ENCODE measurements at regions not wholly inside any gene's neighbourhood (a gene's known extent, or its start where the extent isn't known, plus 50 kb on each side); places are given as distances from the start of the nearest gene placed in this dataset.

- Mint-ChIP-seq H3K27ac (no peak overlapping the region), H3K9me3 (peaks cover 15% of the 10 kb centered on the region), H3K36me3 (peaks cover 10% of the 10 kb centered on the region), H3K27me3 (no peaks in the 10 kb centered on the region), H3K4me1 (ENCODE audit: low read depth in 2 of 2) (no peaks in the 10 kb centered on the region), H3K4me3 (no peak overlapping the region)
- DNase-seq (ENCODE audit: low spot score) (no peak), ATAC-seq (no peak)
Observed at GRCh38 chr19:28176193-28176592, 1036.8 kb downstream of the UQCRFS1 start.

DNA sequence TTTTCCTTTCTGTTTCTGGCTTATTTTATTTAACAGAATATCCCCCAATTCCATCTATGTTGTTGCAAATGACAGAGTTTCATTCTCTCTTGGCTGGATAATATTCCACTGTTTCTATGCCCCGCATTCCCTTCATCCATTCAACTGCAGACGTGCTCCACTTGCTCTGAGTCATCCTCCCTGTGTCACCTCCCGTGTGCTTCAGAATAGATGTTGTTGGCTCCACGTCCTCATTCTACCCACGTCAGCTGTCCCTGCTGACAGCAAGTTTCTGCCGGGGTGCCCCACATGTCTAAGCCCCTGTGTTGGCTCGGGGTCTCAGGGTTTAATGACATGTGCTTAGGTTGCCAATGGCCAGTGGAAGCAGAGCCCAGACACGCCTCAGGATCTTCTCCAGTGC lies 1041.0 kb downstream of the UQCRFS1 start:
- ATAC-seq: no peak
- H3K27ac Mint-ChIP-seq: no peak overlapping the region

GRCh38 chr19:28170066-28170465 lies 1042.9 kb downstream of the UQCRFS1 start:
- Mint-ChIP-seq H3K9me3 (peaks cover 10% of the 10 kb centered on the region), H3K36me3 (no peaks in the 10 kb centered on the region), H3K4me3 (no peak overlapping the region), H3K4me1 (ENCODE audit: low read depth in 2 of 2) (no peaks in the 10 kb centered on the region), H3K27me3 (peaks cover 3 to 6% of the 10 kb centered on the region in 2 donors), H3K27ac (no peak overlapping the region)
- peak in 1 of 2 donors; percentile 33 for ATAC-seq
- DNase-seq (ENCODE audit: low spot score): no peak

More for the DNA sequence above, 1041.0 kb downstream of the UQCRFS1 start:
- Mint-ChIP-seq H3K4me1 (ENCODE audit: low read depth in 2 of 2) (no peaks in the 10 kb centered on the region), H3K9me3 (peaks cover 11% of the 10 kb centered on the region), H3K27me3 (peaks cover 3 to 6% of the 10 kb centered on the region in 2 donors), H3K4me3 (no peak overlapping the region), H3K36me3 (peaks cover 4% of the 10 kb centered on the region)
- DNase-seq (ENCODE audit: low spot score): no peak

- no peaks in the 10 kb centered on the region for H3K36me3 Mint-ChIP-seq
- H3K27ac Mint-ChIP-seq: no peak overlapping the region
- peaks cover 10% of the 10 kb centered on the region for H3K9me3 Mint-ChIP-seq
- no peaks in the 10 kb centered on the region for H3K4me1 Mint-ChIP-seq (ENCODE audit: low read depth in 2 of 2)
- ATAC-seq (no peak), DNase-seq (ENCODE audit: low spot score) (no peak)
- peaks cover 3 to 6% of the 10 kb centered on the region in 2 donors for H3K27me3 Mint-ChIP-seq
- H3K4me3 Mint-ChIP-seq: no peak overlapping the region
Observed at GRCh38 chr19:28169168-28169887, 1043.6 kb downstream of the UQCRFS1 start.

- H3K27me3 Mint-ChIP-seq: peaks cover 3 to 6% of the 10 kb centered on the region in 2 donors
- H3K27ac Mint-ChIP-seq: no peak overlapping the region
- no peaks in the 10 kb centered on the region for H3K36me3 Mint-ChIP-seq
- H3K4me3 Mint-ChIP-seq: no peak overlapping the region
- H3K4me1 Mint-ChIP-seq (ENCODE audit: low read depth in 2 of 2): no peaks in the 10 kb centered on the region
- H3K9me3 Mint-ChIP-seq: peaks cover 10% of the 10 kb centered on the region
- DNase-seq (ENCODE audit: low spot score) (no peak), ATAC-seq (no peak)
Observed at GRCh38 chr19:28168557-28168956, 1044.4 kb downstream of the UQCRFS1 start.

DNA sequence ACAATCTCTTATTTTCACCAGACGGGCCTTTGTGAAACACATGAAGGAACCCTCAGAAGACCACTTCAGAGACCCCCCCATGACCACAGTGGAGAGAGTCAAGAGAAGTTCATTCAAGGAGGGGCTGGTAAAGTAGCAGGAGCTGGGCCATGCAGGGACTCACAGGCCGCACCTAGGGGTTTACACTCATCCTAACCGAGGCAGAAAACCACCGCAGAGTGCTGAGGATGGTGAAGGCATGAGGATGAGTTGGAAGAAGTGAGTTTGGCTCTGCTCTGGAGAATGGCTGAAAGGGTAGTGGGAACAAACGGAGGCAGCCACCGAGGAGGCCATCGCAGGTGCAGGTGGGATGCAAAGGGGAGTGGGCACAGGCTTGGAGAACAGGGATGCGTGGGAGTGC lies 1046.9 kb downstream of the UQCRFS1 start:
- H3K27me3 Mint-ChIP-seq: peaks cover 5 to 6% of the 10 kb centered on the region in 2 donors
- H3K9me3 Mint-ChIP-seq: peaks cover 3% of the 10 kb centered on the region
- H3K4me1 Mint-ChIP-seq (ENCODE audit: low read depth in 2 of 2): no peaks in the 10 kb centered on the region
- no peak overlapping the region for H3K27ac Mint-ChIP-seq
- no peak for DNase-seq (ENCODE audit: low spot score)
- no peak for ATAC-seq
- H3K36me3 Mint-ChIP-seq: no peaks in the 10 kb centered on the region
- no peak overlapping the region for H3K4me3 Mint-ChIP-seq

DNA sequence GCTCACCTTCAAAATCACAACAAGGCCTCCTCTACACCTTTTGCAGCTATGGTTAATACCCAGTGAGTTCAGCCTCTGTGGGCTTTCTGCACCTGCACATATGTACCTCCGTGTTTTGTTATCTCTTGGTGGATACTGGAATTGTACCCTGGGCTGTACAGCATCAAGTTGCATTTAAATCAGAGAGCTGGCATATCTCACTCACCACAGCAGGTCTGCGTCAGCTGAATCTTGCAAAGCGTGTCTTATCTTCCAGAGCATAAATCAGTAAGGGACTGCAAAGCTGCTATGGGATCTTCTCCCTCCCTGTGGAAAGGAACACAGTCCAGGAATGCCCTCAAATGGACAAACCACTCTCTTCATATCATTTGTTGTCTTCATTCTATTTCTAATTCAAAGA lies 1048.7 kb downstream of the UQCRFS1 start:
- peaks cover 3% of the 10 kb centered on the region for H3K9me3 Mint-ChIP-seq
- no peak overlapping the region for H3K27ac Mint-ChIP-seq
- H3K4me3 Mint-ChIP-seq: no peak overlapping the region
- no peak for ATAC-seq
- no peak for DNase-seq (ENCODE audit: low spot score)
- H3K4me1 Mint-ChIP-seq (ENCODE audit: low read depth in 2 of 2): no peaks in the 10 kb centered on the region
- H3K27me3 Mint-ChIP-seq: peaks cover 0 to 2% of the 10 kb centered on the region in 2 donors
- no peaks in the 10 kb centered on the region for H3K36me3 Mint-ChIP-seq

DNA sequence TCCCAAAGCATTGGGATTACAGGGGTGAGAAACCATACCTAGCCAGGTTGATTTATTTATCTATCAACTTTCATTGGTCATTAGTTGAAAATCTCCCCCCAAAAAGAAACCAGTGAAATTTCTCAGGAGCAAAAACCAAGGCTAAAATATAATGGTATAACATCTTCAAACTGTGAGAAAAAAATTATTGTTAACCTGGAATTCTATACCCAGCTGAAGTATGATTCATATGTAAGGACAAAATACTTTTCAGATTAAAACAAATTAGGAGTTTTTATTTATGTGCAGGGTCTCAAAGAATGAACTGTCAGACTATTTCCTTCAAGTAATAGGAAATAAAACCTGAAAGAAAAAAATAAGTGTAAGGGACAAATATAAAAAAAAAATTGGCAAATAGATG lies 1053.9 kb downstream of the UQCRFS1 start:
- no peaks in the 10 kb centered on the region for H3K36me3 Mint-ChIP-seq
- H3K9me3 Mint-ChIP-seq: peaks cover 3% of the 10 kb centered on the region
- peaks cover 0 to 2% of the 10 kb centered on the region in 2 donors for H3K27me3 Mint-ChIP-seq
- H3K4me3 Mint-ChIP-seq: no peak overlapping the region
- DNase-seq (ENCODE audit: low spot score) (no peak), ATAC-seq (no peak)
- H3K4me1 Mint-ChIP-seq (ENCODE audit: low read depth in 2 of 2): no peaks in the 10 kb centered on the region
- no peak overlapping the region for H3K27ac Mint-ChIP-seq

DNA sequence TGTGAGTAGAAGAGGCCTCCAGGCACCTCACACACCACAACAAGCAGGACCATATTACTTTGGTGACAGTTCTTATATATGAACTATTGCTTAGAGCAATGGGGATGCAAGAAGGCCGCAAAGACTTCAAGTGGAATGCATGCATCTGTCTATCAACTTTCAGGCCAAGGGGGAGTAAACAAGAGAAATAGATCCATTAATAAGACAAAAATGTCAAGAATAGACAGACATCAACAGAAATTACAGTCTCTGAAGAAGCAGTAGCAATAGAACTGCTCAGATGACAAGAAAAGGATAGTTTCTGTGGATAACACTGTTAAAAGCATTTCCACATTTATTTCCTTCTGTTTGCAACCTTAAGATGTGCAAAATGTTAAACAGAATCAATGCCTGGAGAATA lies 1057.7 kb downstream of the UQCRFS1 start:
- ATAC-seq (no peak), DNase-seq (ENCODE audit: low spot score) (no peak)
- H3K36me3 Mint-ChIP-seq: no peaks in the 10 kb centered on the region
- peaks cover 3% of the 10 kb centered on the region for H3K9me3 Mint-ChIP-seq
- no peaks in the 10 kb centered on the region for H3K4me1 Mint-ChIP-seq (ENCODE audit: low read depth in 2 of 2)
- H3K4me3 Mint-ChIP-seq: no peak overlapping the region
- H3K27me3 Mint-ChIP-seq: no peaks in the 10 kb centered on the region
- H3K27ac Mint-ChIP-seq: no peak overlapping the region

- Mint-ChIP-seq H3K4me1 (ENCODE audit: low read depth in 2 of 2) (no peaks in the 10 kb centered on the region), H3K9me3 (no peaks in the 10 kb centered on the region)
Observed at GRCh38 chr19:28154077-28154476, 1058.9 kb downstream of the UQCRFS1 start.

GRCh38 chr19:28153123-28153522 lies 1059.8 kb downstream of the UQCRFS1 start:
- Mint-ChIP-seq H3K4me3 (no peak overlapping the region), H3K27me3 (no peaks in the 10 kb centered on the region), H3K36me3 (no peaks in the 10 kb centered on the region), H3K4me1 (ENCODE audit: low read depth in 2 of 2) (no peaks in the 10 kb centered on the region), H3K9me3 (no peaks in the 10 kb centered on the region), H3K27ac (no peak overlapping the region)
- ATAC-seq: no peak
- DNase-seq (ENCODE audit: low spot score): no peak

More at GRCh38 chr19:28154077-28154476, 1058.9 kb downstream of the UQCRFS1 start:
- no peak for ATAC-seq
- DNase-seq (ENCODE audit: low spot score): no peak
- Mint-ChIP-seq H3K4me3 (no peak overlapping the region), H3K27me3 (no peaks in the 10 kb centered on the region), H3K36me3 (no peaks in the 10 kb centered on the region), H3K27ac (no peak overlapping the region)

DNA sequence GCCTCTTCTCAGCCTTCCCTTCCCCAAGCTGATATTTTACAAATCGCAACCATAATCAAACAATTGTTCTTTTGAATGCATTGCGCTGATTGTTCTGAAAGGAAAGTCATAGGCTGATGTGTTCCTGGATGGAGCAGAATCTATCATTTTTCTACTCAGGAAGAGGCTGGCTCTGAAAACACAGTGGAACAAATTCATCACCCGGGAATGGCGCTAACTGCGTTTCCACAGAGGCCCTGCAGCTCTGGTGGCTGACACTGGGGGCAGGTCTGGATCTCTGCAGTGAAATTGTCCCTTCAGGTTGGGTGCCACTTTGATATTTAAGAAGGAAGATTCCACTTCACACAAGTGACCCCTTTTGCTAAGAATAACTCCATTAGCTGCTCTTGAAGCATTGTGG lies 1060.8 kb downstream of the UQCRFS1 start:
- Mint-ChIP-seq H3K4me3 (no peak overlapping the region), H3K27ac (no peak overlapping the region), H3K4me1 (ENCODE audit: low read depth in 2 of 2) (no peaks in the 10 kb centered on the region), H3K9me3 (no peaks in the 10 kb centered on the region), H3K27me3 (no peaks in the 10 kb centered on the region), H3K36me3 (no peaks in the 10 kb centered on the region)
- ATAC-seq: no peak
- no peak for DNase-seq (ENCODE audit: low spot score)

DNA sequence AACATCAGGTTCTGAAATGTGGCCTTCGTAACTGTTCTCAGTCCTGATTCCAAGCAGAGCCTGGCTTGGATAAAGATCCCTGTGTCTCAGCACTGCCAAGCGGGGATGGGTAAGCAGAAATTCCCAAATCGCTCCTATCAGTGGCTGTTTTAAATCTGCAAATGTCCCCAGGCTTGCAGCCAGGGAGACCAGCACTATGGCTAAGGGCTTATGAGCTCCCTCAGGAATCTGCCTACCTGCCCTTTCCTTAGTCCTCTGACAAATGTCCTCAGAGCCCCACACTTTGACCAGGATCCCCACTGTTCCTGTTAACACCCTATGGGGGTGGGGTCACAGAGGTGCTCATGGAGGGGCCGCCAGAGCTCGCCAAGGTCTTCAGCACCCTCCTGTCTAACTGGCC lies 1062.8 kb downstream of the UQCRFS1 start:
- Mint-ChIP-seq H3K4me3 (no peak overlapping the region), H3K36me3 (no peaks in the 10 kb centered on the region)

GRCh38 chr19:28148554-28148953 lies 1064.4 kb downstream of the UQCRFS1 start:
- Mint-ChIP-seq H3K4me1 (ENCODE audit: low read depth in 2 of 2) (no peaks in the 10 kb centered on the region), H3K4me3 (no peak overlapping the region), H3K36me3 (no peaks in the 10 kb centered on the region), H3K27me3 (peaks cover 0 to 2% of the 10 kb centered on the region in 2 donors), H3K9me3 (no peaks in the 10 kb centered on the region), H3K27ac (no peak overlapping the region)
- DNase-seq (ENCODE audit: low spot score) (no peak), ATAC-seq (no peak)

More for the DNA sequence above, 1062.8 kb downstream of the UQCRFS1 start:
- no peaks in the 10 kb centered on the region for H3K9me3 Mint-ChIP-seq
- no peak overlapping the region for H3K27ac Mint-ChIP-seq
- H3K4me1 Mint-ChIP-seq (ENCODE audit: low read depth in 2 of 2): no peaks in the 10 kb centered on the region
- ATAC-seq: no peak
- DNase-seq (ENCODE audit: low spot score): no peak
- peaks cover 0 to 2% of the 10 kb centered on the region in 2 donors for H3K27me3 Mint-ChIP-seq

DNA sequence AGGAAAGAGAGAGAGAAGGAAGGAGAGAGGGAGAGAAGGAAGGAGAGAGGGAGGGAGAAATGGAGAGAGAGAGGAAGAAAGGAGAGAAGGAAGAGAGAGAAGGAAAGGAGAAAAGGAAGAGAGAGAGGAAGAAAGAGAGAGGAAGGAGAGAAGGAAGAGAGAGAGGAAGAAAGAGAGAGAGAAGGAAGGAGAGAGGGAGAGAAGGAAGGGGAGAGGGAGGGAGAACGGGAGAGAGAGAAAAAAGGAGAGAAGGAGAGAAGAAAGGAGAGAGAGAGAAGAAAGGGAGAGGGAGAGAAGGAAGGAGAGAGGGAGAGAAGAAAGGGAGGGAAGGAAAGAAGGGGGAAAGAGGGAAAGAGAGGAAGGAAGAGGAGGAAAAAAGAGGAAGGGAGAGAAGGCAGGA lies 1070.7 kb downstream of the UQCRFS1 start:
- Mint-ChIP-seq H3K9me3 (peaks cover 6% of the 10 kb centered on the region), H3K4me1 (ENCODE audit: low read depth in 2 of 2) (no peaks in the 10 kb centered on the region), H3K36me3 (no peaks in the 10 kb centered on the region), H3K4me3 (no peak overlapping the region), H3K27ac (no peak overlapping the region), H3K27me3 (peaks cover 2 to 6% of the 10 kb centered on the region in 2 donors)
- DNase-seq (ENCODE audit: low spot score) (no peak), ATAC-seq (no peak)
